ENCODE measurements at regions not wholly inside any gene's neighbourhood (a gene's known extent, or its start where the extent isn't known, plus 50 kb on each side); places are given as distances from the start of the nearest gene placed in this dataset.

GRCh38 chr12:126953365-126953889, 1313.5 kb upstream of the TMEM132C start:
- H2AFZ ChIP-seq = no peak overlapping the region
- H3K36me3 ChIP-seq (ENCODE audit: low read depth) = no peaks in the 10 kb centered on the region
- no peak overlapping the region for H3K4me2 ChIP-seq
- DNase-seq = no peak
- CTCF ChIA-PET = no interaction called here
- no peaks in the 10 kb centered on the region for H4K20me1 ChIP-seq (ENCODE audit: insufficient read depth)
- H3K27ac ChIP-seq = no peak overlapping the region
- H3F3A ChIP-seq (ENCODE audit: insufficient read depth, low read depth) = no peaks in the 10 kb centered on the region
- TF ChIP-seq EZH2 (IDR thresholded peaks at IDR 0.05; ENCODE audit: low read depth) (no peak), CTCF (conservative IDR thresholded peaks at IDR 0.05) (no peak)
- H3K27me3 ChIP-seq (ENCODE audit: insufficient read depth, low read depth) = no peaks in the 10 kb centered on the region
- H3K9me2 ChIP-seq (ENCODE audit: insufficient read depth) = no peaks in the 10 kb centered on the region
- no peak overlapping the region for H3K4me3 ChIP-seq
- POLR2A ChIA-PET (ENCODE audit: unreplicated experiment) = no interaction called here
- H3K79me2 ChIP-seq (ENCODE audit: low read depth) = no peaks in the 10 kb centered on the region
- intact Hi-C loops (cut with micrococcal nuclease; ENCODE audit: unreplicated experiment) = no loop called here
- H3K9me3 ChIP-seq (ENCODE audit: insufficient read depth, low read depth) = no peaks in the 10 kb centered on the region
- H3K4me1 ChIP-seq (replicated peaks; ENCODE audit: insufficient read depth) = no peaks in the 10 kb centered on the region
- no TSS peak for BruUV-seq (replicated peaks)

GRCh38 chr12:126960221-126960620, 1306.7 kb upstream of the TMEM132C start:
- no TSS peak for BruUV-seq (replicated peaks)
- no peak for DNase-seq
- Histone ChIP-seq H3K4me3 (no peak overlapping the region), H3K4me1 (replicated peaks; ENCODE audit: insufficient read depth) (no peaks in the 10 kb centered on the region), H3F3A (ENCODE audit: insufficient read depth, low read depth) (no peaks in the 10 kb centered on the region), H3K4me2 (no peak overlapping the region), H3K36me3 (ENCODE audit: low read depth) (no peaks in the 10 kb centered on the region), H3K9me2 (ENCODE audit: insufficient read depth) (no peaks in the 10 kb centered on the region), H3K27ac (no peak overlapping the region), H3K27me3 (ENCODE audit: insufficient read depth, low read depth) (no peaks in the 10 kb centered on the region), H3K9me3 (ENCODE audit: insufficient read depth, low read depth) (no peaks in the 10 kb centered on the region), H2AFZ (no peak overlapping the region), H3K79me2 (ENCODE audit: low read depth) (no peaks in the 10 kb centered on the region), H4K20me1 (ENCODE audit: insufficient read depth) (no peaks in the 10 kb centered on the region)
- CTCF ChIA-PET = no interaction called here
- TF ChIP-seq CTCF (conservative IDR thresholded peaks at IDR 0.05) = no peak
- TF ChIP-seq EZH2 (IDR thresholded peaks at IDR 0.05; ENCODE audit: low read depth) = no peak
- intact Hi-C loops (cut with micrococcal nuclease; ENCODE audit: unreplicated experiment) = no loop called here
- POLR2A ChIA-PET (ENCODE audit: unreplicated experiment) = no interaction called here

GRCh38 chr12:126960709-126961108, 1306.3 kb upstream of the TMEM132C start:
- Histone ChIP-seq H3K9me3 (ENCODE audit: insufficient read depth, low read depth) (no peaks in the 10 kb centered on the region), H3F3A (ENCODE audit: insufficient read depth, low read depth) (no peaks in the 10 kb centered on the region), H3K4me2 (no peak overlapping the region), H3K79me2 (ENCODE audit: low read depth) (no peaks in the 10 kb centered on the region), H3K27ac (no peak overlapping the region), H3K4me3 (no peak overlapping the region), H4K20me1 (ENCODE audit: insufficient read depth) (no peaks in the 10 kb centered on the region), H3K36me3 (ENCODE audit: low read depth) (no peaks in the 10 kb centered on the region), H3K4me1 (replicated peaks; ENCODE audit: insufficient read depth) (no peaks in the 10 kb centered on the region), H2AFZ (no peak overlapping the region), H3K27me3 (ENCODE audit: insufficient read depth, low read depth) (no peaks in the 10 kb centered on the region), H3K9me2 (ENCODE audit: insufficient read depth) (no peaks in the 10 kb centered on the region)
- ChIA-PET CTCF (no interaction called here), POLR2A (ENCODE audit: unreplicated experiment) (no interaction called here)
- BruUV-seq (replicated peaks) = no TSS peak
- no peak for TF ChIP-seq CTCF (conservative IDR thresholded peaks at IDR 0.05)
- no peak for TF ChIP-seq EZH2 (IDR thresholded peaks at IDR 0.05; ENCODE audit: low read depth)
- DNase-seq = no peak
- intact Hi-C loops (cut with micrococcal nuclease; ENCODE audit: unreplicated experiment) = no loop called here
